Activated CD8-positive, alpha-beta T cell treated with anti-CD3 and anti-CD28 coated beads for 36 hours (primary cell): ENCODE measurements at regions not wholly inside any gene's neighbourhood (a gene's known extent, or its start where the extent isn't known, plus 50 kb on each side); places are given as distances from the start of the nearest gene placed in this dataset.

Experiments used
- ATAC-seq: fragments of 200-7000 bp; cut with Tn5 transposase; one replicate; pipeline ENCODE4 v1.10.0; 2021; ENCODE audit warnings: mild to moderate bottlenecking, moderate library complexity
- CTCF ChIA-PET: fragments of 350-600 bp; sonication (Branson Sonifier 250); formaldehyde crosslinking; loops from one replicate; lab custom pipeline; 2021; ENCODE audit warnings: antibody characterized with exemption; lab: Charles Lee
- POLR2A ChIA-PET: fragments of 350-600 bp; sonication (Branson Sonifier 250); formaldehyde crosslinking; loops from one replicate; lab custom pipeline; 2021; ENCODE audit warnings: antibody characterized with exemption; lab: Charles Lee
- DNase-seq: peaks from one replicate; pipeline ENCODE4 v3.0.0-alpha.2; 2020
- H3K27ac Mint-ChIP-seq: one replicate; pipeline ENCODE4 v1.8.0; 2021; ENCODE audit warnings: mild to moderate bottlenecking, mixed read lengths
- H3K27me3 Mint-ChIP-seq: one replicate; pipeline ENCODE4 v1.8.0; 2021; ENCODE audit warnings: mixed read lengths
- H3K36me3 Mint-ChIP-seq: one replicate; pipeline ENCODE4 v1.8.0; 2021; ENCODE audit warnings: low read depth, mixed read lengths
- H3K4me1 Mint-ChIP-seq: one replicate; pipeline ENCODE4 v1.8.0; 2021; ENCODE audit warnings: low read depth, mixed read lengths
- H3K4me3 Mint-ChIP-seq: one replicate; pipeline ENCODE4 v1.8.0; 2021; ENCODE audit warnings: mild to moderate bottlenecking, moderate library complexity, mixed read lengths
- H3K9me3 Mint-ChIP-seq: one replicate; pipeline ENCODE4 v1.8.0; 2021; ENCODE audit warnings: mixed read lengths
- intact Hi-C: fragments of 100-400 bp; cut with micrococcal nuclease; formaldehyde crosslinking; loops from one replicate; pipeline ENCODE4 v1.10.0; 2022
- TF ChIP-seq, protein P1 (sequence below): fragments of 200-600 bp; IDR thresholded peaks from one replicate; pipeline ENCODE4 v1.8.0; 2022; ENCODE audit warnings: antibody characterized with exemption, mild to moderate bottlenecking

DNA sequence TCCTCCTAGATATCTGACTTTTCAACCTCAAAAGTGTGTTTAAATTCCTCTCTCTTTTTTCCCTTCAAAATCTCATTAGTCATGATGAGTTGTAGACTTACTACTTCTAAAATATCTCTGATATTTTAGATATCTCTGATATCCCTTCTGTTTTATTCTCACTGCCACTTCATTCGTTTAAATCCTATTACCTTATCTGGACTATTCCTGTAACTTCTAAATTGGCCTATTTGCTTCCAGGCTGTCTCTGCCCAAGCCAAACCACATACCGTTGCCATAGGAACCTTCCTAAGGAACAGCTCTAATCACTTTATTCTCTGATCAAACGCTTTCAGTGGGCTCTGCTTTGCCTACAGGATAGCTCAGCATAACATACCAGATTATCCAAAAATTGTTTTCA, 333.1 kb upstream of the CHRM3 start:
- no peak overlapping the region for H3K27ac Mint-ChIP-seq
- TF ChIP-seq, protein P1, sequence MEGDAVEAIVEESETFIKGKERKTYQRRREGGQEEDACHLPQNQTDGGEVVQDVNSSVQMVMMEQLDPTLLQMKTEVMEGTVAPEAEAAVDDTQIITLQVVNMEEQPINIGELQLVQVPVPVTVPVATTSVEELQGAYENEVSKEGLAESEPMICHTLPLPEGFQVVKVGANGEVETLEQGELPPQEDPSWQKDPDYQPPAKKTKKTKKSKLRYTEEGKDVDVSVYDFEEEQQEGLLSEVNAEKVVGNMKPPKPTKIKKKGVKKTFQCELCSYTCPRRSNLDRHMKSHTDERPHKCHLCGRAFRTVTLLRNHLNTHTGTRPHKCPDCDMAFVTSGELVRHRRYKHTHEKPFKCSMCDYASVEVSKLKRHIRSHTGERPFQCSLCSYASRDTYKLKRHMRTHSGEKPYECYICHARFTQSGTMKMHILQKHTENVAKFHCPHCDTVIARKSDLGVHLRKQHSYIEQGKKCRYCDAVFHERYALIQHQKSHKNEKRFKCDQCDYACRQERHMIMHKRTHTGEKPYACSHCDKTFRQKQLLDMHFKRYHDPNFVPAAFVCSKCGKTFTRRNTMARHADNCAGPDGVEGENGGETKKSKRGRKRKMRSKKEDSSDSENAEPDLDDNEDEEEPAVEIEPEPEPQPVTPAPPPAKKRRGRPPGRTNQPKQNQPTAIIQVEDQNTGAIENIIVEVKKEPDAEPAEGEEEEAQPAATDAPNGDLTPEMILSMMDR: no peak
- no peak overlapping the region for H3K4me3 Mint-ChIP-seq
- H3K36me3 Mint-ChIP-seq: no peaks in the 10 kb centered on the region
- H3K4me1 Mint-ChIP-seq: no peaks in the 10 kb centered on the region
- DNase-seq (no peak), ATAC-seq (no peak)
- peaks cover 11% of the 10 kb centered on the region for H3K9me3 Mint-ChIP-seq
- H3K27me3 Mint-ChIP-seq: no peaks in the 10 kb centered on the region
- intact Hi-C loops: no loop called here
- POLR2A ChIA-PET: no interaction called here
- CTCF ChIA-PET: no interaction called here

DNA sequence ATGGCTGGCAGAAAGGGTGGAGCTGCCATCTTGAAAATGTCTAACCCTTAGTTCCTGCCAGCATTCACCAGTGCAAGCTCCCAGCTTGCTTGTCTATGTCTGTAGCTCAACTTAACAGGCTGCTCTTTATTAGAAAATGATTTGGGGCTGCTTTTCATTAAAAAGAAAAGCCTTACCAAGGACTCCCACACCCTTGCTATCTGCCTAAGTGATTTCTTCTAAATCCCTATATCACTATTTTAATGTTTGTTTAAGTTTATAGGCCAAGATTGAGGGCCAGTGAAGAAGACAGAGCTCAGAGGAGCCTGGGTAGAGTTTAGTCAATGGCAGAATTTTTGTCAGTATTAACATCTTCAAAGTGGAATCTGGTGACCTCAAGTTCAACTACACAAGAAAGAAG, 336.8 kb upstream of the CHRM3 start:
- intact Hi-C loops: no loop called here
- TF ChIP-seq, protein P1: no peak
- no peaks in the 10 kb centered on the region for H3K4me1 Mint-ChIP-seq
- ATAC-seq: no peak
- peaks cover 13% of the 10 kb centered on the region for H3K9me3 Mint-ChIP-seq
- no peak overlapping the region for H3K4me3 Mint-ChIP-seq
- CTCF ChIA-PET: no interaction called here
- H3K36me3 Mint-ChIP-seq: no peaks in the 10 kb centered on the region
- POLR2A ChIA-PET: no interaction called here
- DNase-seq: no peak
- H3K27ac Mint-ChIP-seq: no peak overlapping the region
- no peaks in the 10 kb centered on the region for H3K27me3 Mint-ChIP-seq

DNA sequence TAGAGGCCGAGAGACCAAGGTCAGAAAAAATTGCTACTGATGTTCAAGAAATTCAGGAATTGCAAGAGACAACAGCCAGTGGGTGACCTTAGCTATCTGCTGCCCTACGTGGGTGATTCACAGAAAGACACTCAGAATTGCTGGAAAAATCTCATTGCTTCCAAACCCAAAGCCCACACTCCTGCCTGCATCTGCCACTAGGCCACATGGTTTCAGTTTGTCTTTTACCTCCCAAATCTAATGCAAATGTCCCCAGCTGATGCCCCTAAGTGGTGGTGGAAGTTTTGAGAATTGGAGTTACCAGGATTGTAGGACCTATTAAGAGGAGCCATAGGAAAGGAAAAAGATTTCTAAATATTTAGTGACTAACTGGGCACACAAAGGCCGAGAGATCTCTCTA, 341.5 kb upstream of the CHRM3 start:
- ATAC-seq (no peak), DNase-seq (no peak)
- intact Hi-C loops: no loop called here
- TF ChIP-seq, protein P1: no peak
- Mint-ChIP-seq H3K9me3 (peaks cover 4% of the 10 kb centered on the region), H3K27ac (no peak overlapping the region), H3K4me3 (no peak overlapping the region), H3K27me3 (no peaks in the 10 kb centered on the region), H3K4me1 (no peaks in the 10 kb centered on the region), H3K36me3 (no peaks in the 10 kb centered on the region)
- ChIA-PET CTCF (no interaction called here), POLR2A (no interaction called here)

DNA sequence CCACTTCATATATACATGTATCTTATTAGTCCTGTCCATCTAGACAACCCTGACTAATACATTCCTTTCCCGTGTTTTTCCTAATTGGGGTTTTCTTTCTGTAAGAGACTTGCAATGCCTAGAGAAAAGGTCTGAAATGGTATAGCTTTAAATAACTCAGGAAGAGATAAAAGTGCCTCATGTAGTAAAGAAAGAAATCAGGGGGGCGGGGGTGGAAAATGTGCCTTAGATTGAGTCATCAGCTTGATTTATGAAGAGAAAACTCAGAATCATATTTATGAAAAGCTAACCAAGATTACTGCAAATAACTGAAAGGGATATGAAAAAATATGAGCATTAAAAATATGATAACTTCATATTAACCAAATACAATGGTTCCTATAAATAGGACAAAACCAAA, 345.8 kb upstream of the CHRM3 start:
- intact Hi-C loops: no loop called here
- no peaks in the 10 kb centered on the region for H3K36me3 Mint-ChIP-seq
- H3K4me1 Mint-ChIP-seq: no peaks in the 10 kb centered on the region
- no peak overlapping the region for H3K4me3 Mint-ChIP-seq
- DNase-seq (no peak), ATAC-seq (no peak)
- TF ChIP-seq, protein P1: no peak
- H3K9me3 Mint-ChIP-seq: peaks cover 2% of the 10 kb centered on the region
- CTCF ChIA-PET: interaction anchor here (0.7 kb wide), 1 partner anchor 679 kb away, joined by 3 read pairs; no protein-coding TSS in a partner anchor
- H3K27ac Mint-ChIP-seq: no peak overlapping the region
- POLR2A ChIA-PET: no interaction called here
- H3K27me3 Mint-ChIP-seq: no peaks in the 10 kb centered on the region

DNA sequence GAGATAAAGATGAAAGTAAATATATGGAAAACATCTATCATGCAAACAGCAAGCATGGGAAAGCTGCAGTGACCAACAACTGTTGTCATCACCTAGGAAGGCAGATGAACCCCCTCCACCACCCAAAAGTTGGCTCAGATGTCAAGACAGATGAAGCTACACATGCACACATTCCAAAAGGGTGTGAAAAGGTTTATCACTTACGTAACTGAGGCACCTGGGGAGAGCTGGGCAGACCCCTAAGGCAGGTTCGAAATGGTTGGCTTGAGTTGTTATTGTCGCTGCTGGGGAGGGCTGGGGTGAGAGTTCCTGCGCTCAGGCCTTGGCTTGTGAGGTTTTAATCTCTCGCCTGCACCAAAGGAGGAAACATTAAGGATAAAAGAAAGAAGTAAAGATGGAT, 355.1 kb upstream of the CHRM3 start:
- TF ChIP-seq, protein P1: no peak
- CTCF ChIA-PET: no interaction called here
- H3K36me3 Mint-ChIP-seq: no peaks in the 10 kb centered on the region
- no peaks in the 10 kb centered on the region for H3K4me1 Mint-ChIP-seq
- DNase-seq: no peak
- no peaks in the 10 kb centered on the region for H3K27me3 Mint-ChIP-seq
- H3K4me3 Mint-ChIP-seq: no peak overlapping the region
- ATAC-seq: no peak
- POLR2A ChIA-PET: no interaction called here
- intact Hi-C loops: no loop called here
- no peak overlapping the region for H3K27ac Mint-ChIP-seq
- H3K9me3 Mint-ChIP-seq: peaks cover 7% of the 10 kb centered on the region
